HCT116 (cell line): ENCODE measurements at regions not wholly inside any gene's neighbourhood (a gene's known extent, or its start where the extent isn't known, plus 50 kb on each side); places are given as distances from the start of the nearest gene placed in this dataset.

Experiments
- ATF3 ChIP-seq: IDR thresholded peaks from 2 replicates; pipeline ENCODE4 v1.6.1; 2012
- CTCF ChIP-seq, 3 experiments: fragments of 200-600 bp in 1 of 3; sonication (generic) in 1 of 3; IDR thresholded peaks in 2 of 3; conservative IDR thresholded peaks in 1 of 3; 2 replicates each; pipeline ENCODE4 v1.5.1; 2012 to 2017; ENCODE audit warnings: low read depth in 2 of 3, low read length in 2 of 3, antibody characterized with exemption in 1 of 3, borderline replicate concordance in 1 of 3, control low read depth in 1 of 3, mild to moderate bottlenecking in 1 of 3, mixed read lengths in 1 of 3, mixed run types in 1 of 3, moderate library complexity in 1 of 3; ENCODE audit not compliant: insufficient read depth in 1 of 3
- ELF1 ChIP-seq: IDR thresholded peaks from 2 replicates; pipeline ENCODE4 v1.6.1; 2012; ENCODE audit warnings: low read depth, borderline replicate concordance
- EZH2 ChIP-seq: fragments of 200-600 bp; sonication (generic); IDR thresholded peaks from 2 replicates; pipeline ENCODE4 v1.6.1; 2017; ENCODE audit warnings: antibody characterized with exemption, mixed run types
- POLR2A ChIP-seq: IDR thresholded peaks from 2 replicates; pipeline ENCODE4 v1.7.0; 2011; ENCODE audit warnings: borderline replicate concordance; ENCODE audit not compliant: insufficient read depth, insufficient read length; ENCODE audit errors: extremely low read depth
- POLR2AphosphoS5 ChIP-seq: IDR thresholded peaks from 2 replicates; pipeline ENCODE4 v1.6.1; 2011; ENCODE audit warnings: mild to moderate bottlenecking, low read depth, low read length, moderate library complexity
- REST ChIP-seq: IDR thresholded peaks from 2 replicates; pipeline ENCODE4 v1.6.1; 2012; ENCODE audit warnings: low read depth

- TF ChIP-seq ELF1 (no peak), CTCF (IDR thresholded peaks at IDR 0.05 in 2 of 3, conservative IDR thresholded peaks at IDR 0.05 in 1 of 3; ENCODE audit: borderline replicate concordance in 1 of 3, insufficient read depth in 1 of 3, low read depth in 2 of 3, low read length in 2 of 3) (peak in 2 of 3 experiments; percentile 19 to 37; a peak in 3 of 6 replicates), EZH2 (no peak), POLR2A (no peak), REST (no peak), POLR2AphosphoS5 (no peak), ATF3 (no peak)
Measured at GRCh38 chr11:22472306-22472705, 134.1 kb downstream of the SLC17A6 start.
